Progenitor cell of endocrine pancreas (in vitro differentiated cells): ENCODE measurements at regions not wholly inside any gene's neighbourhood (a gene's known extent, or its start where the extent isn't known, plus 50 kb on each side); places are given as distances from the start of the nearest gene placed in this dataset.

Source experiments
- DNase-seq: peaks from one replicate; pipeline ENCODE4 v3.0.0; 2021; ENCODE audit warnings: low spot score; ENCODE audit not compliant: unreplicated experiment
- H3K27ac Mint-ChIP-seq: 2 replicates; pipeline ENCODE4 v1.8.0; 2021; ENCODE audit warnings: mild to moderate bottlenecking, moderate library complexity, mixed read lengths
- H3K27me3 Mint-ChIP-seq: 2 replicates; pipeline ENCODE4 v1.8.0; 2021; ENCODE audit warnings: mixed read lengths
- H3K36me3 Mint-ChIP-seq: 2 replicates; pipeline ENCODE4 v1.8.0; 2022; ENCODE audit warnings: mixed read lengths; ENCODE audit not compliant: insufficient read depth
- H3K4me1 Mint-ChIP-seq: 2 replicates; pipeline ENCODE4 v1.8.0; 2021; ENCODE audit warnings: low read depth, mixed read lengths
- H3K4me3 Mint-ChIP-seq: 2 replicates; pipeline ENCODE4 v1.8.0; 2021; ENCODE audit warnings: low read depth, mild to moderate bottlenecking, moderate library complexity, mixed read lengths
- H3K9me3 Mint-ChIP-seq: 2 replicates; pipeline ENCODE4 v1.8.0; 2021; ENCODE audit warnings: low read depth, mixed read lengths
- TF ChIP-seq, protein P1 (sequence below): fragments of 200-600 bp; sonication (generic); IDR thresholded peaks from one replicate; pipeline ENCODE4 v1.5.0; 2021; ENCODE audit warnings: antibody characterized with exemption, mild to moderate bottlenecking; ENCODE audit not compliant: unreplicated experiment

DNA sequence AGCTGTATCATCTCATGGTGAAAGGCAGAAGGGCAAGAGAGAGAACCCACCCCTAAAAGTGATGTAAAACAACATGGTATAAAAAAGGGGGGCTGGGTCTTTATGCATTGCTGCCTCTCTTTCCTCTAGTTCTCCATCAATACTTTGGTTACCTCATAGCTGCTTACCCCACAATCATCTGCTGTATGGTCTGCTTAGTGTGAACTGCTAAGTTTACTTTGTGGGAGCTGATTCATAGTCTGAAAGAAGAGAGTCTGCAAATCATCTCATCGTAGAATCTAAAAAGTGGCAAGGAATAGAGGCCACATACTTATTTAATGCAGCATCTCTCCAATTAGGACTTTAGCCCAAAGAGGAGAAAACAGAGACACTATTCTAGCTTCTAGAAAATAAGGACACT lies 546.8 kb downstream of the GBE1 start:
- TF ChIP-seq, protein P1, sequence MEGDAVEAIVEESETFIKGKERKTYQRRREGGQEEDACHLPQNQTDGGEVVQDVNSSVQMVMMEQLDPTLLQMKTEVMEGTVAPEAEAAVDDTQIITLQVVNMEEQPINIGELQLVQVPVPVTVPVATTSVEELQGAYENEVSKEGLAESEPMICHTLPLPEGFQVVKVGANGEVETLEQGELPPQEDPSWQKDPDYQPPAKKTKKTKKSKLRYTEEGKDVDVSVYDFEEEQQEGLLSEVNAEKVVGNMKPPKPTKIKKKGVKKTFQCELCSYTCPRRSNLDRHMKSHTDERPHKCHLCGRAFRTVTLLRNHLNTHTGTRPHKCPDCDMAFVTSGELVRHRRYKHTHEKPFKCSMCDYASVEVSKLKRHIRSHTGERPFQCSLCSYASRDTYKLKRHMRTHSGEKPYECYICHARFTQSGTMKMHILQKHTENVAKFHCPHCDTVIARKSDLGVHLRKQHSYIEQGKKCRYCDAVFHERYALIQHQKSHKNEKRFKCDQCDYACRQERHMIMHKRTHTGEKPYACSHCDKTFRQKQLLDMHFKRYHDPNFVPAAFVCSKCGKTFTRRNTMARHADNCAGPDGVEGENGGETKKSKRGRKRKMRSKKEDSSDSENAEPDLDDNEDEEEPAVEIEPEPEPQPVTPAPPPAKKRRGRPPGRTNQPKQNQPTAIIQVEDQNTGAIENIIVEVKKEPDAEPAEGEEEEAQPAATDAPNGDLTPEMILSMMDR, result no peak
- no peaks in the 10 kb centered on the region for H3K36me3 Mint-ChIP-seq
- H3K9me3 Mint-ChIP-seq, result no peaks in the 10 kb centered on the region
- H3K4me3 Mint-ChIP-seq, result no peak overlapping the region
- DNase-seq, result no peak
- H3K27ac Mint-ChIP-seq, result no peak overlapping the region
- H3K27me3 Mint-ChIP-seq, result peaks cover 5% of the 10 kb centered on the region
- H3K4me1 Mint-ChIP-seq, result peaks cover 7% of the 10 kb centered on the region

DNA sequence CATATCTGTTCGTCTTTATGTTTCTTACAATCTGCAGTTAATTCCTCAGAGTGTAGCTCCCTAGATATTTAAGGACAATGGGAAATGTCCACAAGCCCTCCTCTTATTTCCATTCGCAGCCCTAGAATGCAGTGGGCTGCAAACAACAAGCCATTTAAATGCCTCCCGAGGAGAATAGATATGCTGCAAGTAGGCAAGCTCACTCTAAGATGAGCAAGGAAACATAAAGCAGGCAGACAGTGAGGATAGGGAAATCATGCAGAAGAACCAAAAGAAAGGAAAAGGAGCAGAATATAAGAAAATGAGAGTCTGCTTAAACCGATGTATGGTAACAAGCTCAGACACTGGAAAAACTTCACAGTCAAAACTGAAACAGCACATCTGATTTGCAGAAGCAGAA lies 561.9 kb downstream of the GBE1 start:
- TF ChIP-seq, protein P1, result no peak
- Mint-ChIP-seq H3K4me1 (peaks cover 1% of the 10 kb centered on the region), H3K36me3 (no peaks in the 10 kb centered on the region), H3K9me3 (no peaks in the 10 kb centered on the region), H3K4me3 (no peak overlapping the region), H3K27me3 (no peaks in the 10 kb centered on the region), H3K27ac (no peak overlapping the region)
- no peak for DNase-seq

DNA sequence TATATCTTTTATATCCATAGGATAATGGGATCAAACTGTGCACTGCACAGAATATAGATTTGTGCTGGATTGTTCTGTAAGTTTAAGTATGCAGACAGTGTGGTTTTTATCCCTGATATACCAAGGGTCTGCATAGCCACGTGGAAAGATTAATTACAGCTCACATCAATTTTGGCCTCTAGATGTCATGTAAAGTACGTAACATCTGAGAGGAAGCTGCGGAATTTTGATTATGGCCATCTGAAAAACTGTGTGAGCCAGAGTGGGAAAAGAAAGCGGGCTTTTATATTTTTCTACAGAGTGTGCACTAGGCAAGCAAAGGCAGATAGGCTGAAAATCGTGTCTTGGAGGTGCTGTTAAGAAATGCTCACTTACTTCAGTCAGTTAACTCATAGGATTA lies 562.7 kb downstream of the GBE1 start:
- H3K4me1 Mint-ChIP-seq, result peaks cover 1% of the 10 kb centered on the region
- H3K9me3 Mint-ChIP-seq, result no peaks in the 10 kb centered on the region
- no peak overlapping the region for H3K27ac Mint-ChIP-seq
- no peak for DNase-seq
- no peak overlapping the region for H3K4me3 Mint-ChIP-seq
- H3K27me3 Mint-ChIP-seq, result no peaks in the 10 kb centered on the region
- H3K36me3 Mint-ChIP-seq, result no peaks in the 10 kb centered on the region
- TF ChIP-seq, protein P1, result no peak

DNA sequence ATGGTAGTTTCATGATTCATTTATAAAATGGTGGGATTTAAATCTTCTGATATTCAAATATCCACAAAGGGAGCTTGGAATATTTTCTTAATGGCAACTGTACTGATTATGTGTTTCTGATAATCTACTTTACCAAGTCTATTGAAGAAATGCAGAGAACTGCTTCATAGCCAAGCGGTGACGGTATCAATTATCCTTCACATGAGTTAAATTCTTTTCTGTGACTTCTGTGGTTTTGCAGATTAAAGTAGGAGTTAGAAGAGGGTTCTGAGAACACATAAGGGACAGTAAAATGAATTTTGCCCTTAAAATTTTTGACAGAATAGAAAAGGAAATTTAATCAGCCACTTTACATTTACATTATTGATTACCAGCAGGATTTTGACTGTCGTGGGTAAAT lies 563.2 kb downstream of the GBE1 start:
- H3K9me3 Mint-ChIP-seq, result no peaks in the 10 kb centered on the region
- H3K4me3 Mint-ChIP-seq, result no peak overlapping the region
- no peak overlapping the region for H3K27ac Mint-ChIP-seq
- TF ChIP-seq, protein P1, result no peak
- no peaks in the 10 kb centered on the region for H3K27me3 Mint-ChIP-seq
- no peak for DNase-seq
- H3K36me3 Mint-ChIP-seq, result no peaks in the 10 kb centered on the region
- H3K4me1 Mint-ChIP-seq, result peaks cover 1% of the 10 kb centered on the region

DNA sequence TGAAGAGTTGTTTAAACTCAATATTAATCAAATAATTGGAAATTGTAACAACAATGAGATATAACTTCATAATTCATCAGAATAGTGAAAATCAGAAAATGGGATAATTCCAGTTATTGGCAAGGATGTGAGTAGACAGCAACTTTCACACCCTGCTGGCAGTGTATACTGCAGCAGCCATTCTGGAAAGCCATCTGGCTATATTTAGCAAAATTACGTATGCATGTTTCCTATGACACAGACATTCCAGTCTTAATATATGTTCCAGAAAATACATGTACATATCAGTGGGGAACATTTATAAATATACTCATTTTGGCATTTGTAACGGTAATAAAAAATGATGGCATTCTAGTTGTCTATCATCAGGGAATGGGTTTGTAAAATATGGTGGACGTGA lies 564.1 kb downstream of the GBE1 start:
- H3K36me3 Mint-ChIP-seq, result no peaks in the 10 kb centered on the region
- no peaks in the 10 kb centered on the region for H3K27me3 Mint-ChIP-seq
- H3K4me1 Mint-ChIP-seq, result peaks cover 1% of the 10 kb centered on the region
- no peak overlapping the region for H3K27ac Mint-ChIP-seq
- TF ChIP-seq, protein P1, result no peak
- no peak overlapping the region for H3K4me3 Mint-ChIP-seq
- H3K9me3 Mint-ChIP-seq, result no peaks in the 10 kb centered on the region
- no peak for DNase-seq

DNA sequence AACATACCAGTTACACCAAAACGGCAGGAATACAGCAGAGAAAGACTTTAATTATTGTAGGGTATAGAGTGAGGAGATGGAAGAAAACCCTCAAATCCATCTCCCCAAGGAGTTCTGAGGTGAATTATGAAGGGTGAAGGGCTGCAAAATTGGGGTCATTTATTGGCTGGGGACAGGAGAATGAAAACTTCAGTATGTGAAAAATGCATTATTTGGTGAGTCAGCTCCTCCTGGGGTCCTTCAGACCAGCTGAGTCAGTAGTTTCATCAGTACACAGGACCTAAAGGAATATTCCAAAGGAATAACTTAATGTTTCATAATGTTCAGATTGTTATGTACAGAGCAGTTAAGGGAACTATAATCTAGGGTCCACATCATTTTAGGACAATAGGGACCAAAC lies 566.0 kb downstream of the GBE1 start:
- DNase-seq, result no peak
- no peak overlapping the region for H3K4me3 Mint-ChIP-seq
- no peaks in the 10 kb centered on the region for H3K36me3 Mint-ChIP-seq
- H3K27ac Mint-ChIP-seq, result no peak overlapping the region
- no peaks in the 10 kb centered on the region for H3K9me3 Mint-ChIP-seq
- peaks cover 1% of the 10 kb centered on the region for H3K4me1 Mint-ChIP-seq
- no peaks in the 10 kb centered on the region for H3K27me3 Mint-ChIP-seq
- TF ChIP-seq, protein P1, result no peak
